T-helper 2 cell treated with Interferon-gamma antibody and Interleukin-4, amounts not matched to agents 5 μg/mL and 100 μg/mL, for 36 hours (primary cell): ENCODE measurements at regions not wholly inside any gene's neighbourhood (a gene's known extent, or its start where the extent isn't known, plus 50 kb on each side); places are given as distances from the start of the nearest gene placed in this dataset.

ENCODE experiments used
- DNase-seq: peaks from one replicate; pipeline ENCODE4 v3.0.0; 2021; ENCODE audit warnings: low spot score
- H3K27ac Mint-ChIP-seq: one replicate; pipeline ENCODE4 v1.8.0; 2021; ENCODE audit warnings: mild to moderate bottlenecking, mixed read lengths
- H3K27me3 Mint-ChIP-seq: one replicate; pipeline ENCODE4 v1.8.0; 2021; ENCODE audit warnings: low read depth, mixed read lengths
- H3K36me3 Mint-ChIP-seq: one replicate; pipeline ENCODE4 v1.8.0; 2021; ENCODE audit warnings: low read depth, mixed read lengths
- H3K4me1 Mint-ChIP-seq: one replicate; pipeline ENCODE4 v1.8.0; 2021; ENCODE audit warnings: low read depth, mixed read lengths
- H3K4me3 Mint-ChIP-seq: one replicate; pipeline ENCODE4 v1.8.0; 2022; ENCODE audit warnings: mild to moderate bottlenecking, moderate library complexity, mixed read lengths
- H3K9me3 Mint-ChIP-seq: one replicate; pipeline ENCODE4 v1.8.0; 2021; ENCODE audit warnings: mixed read lengths

- Mint-ChIP-seq H3K36me3 (no peaks in the 10 kb centered on the region), H3K4me1 (no peaks in the 10 kb centered on the region), H3K9me3 (peaks cover 35% of the 10 kb centered on the region), H3K4me3 (no peak overlapping the region), H3K27ac (no peak overlapping the region), H3K27me3 (peaks cover 10% of the 10 kb centered on the region)
- no peak for DNase-seq
Measured at GRCh38 chr10:43727935-43728334, 79.3 kb upstream of the ZNF32 start.

- Mint-ChIP-seq H3K36me3 (no peaks in the 10 kb centered on the region), H3K27me3 (peaks cover 9% of the 10 kb centered on the region), H3K4me3 (no peak overlapping the region)
Measured at GRCh38 chr10:43715334-43715733, 66.7 kb upstream of the ZNF32 start.

GRCh38 chr10:43712821-43713584 is 64.3 kb upstream of the ZNF32 start:
- H3K27me3 Mint-ChIP-seq: no peaks in the 10 kb centered on the region
- DNase-seq: no peak
- no peaks in the 10 kb centered on the region for H3K4me1 Mint-ChIP-seq
- H3K4me3 Mint-ChIP-seq: no peak overlapping the region
- no peaks in the 10 kb centered on the region for H3K36me3 Mint-ChIP-seq
- no peak overlapping the region for H3K27ac Mint-ChIP-seq
- no peaks in the 10 kb centered on the region for H3K9me3 Mint-ChIP-seq

More at GRCh38 chr10:43715334-43715733, 66.7 kb upstream of the ZNF32 start:
- H3K9me3 Mint-ChIP-seq: no peaks in the 10 kb centered on the region
- no peaks in the 10 kb centered on the region for H3K4me1 Mint-ChIP-seq
- no peak overlapping the region for H3K27ac Mint-ChIP-seq
- DNase-seq: no peak

- no peak overlapping the region for H3K27ac Mint-ChIP-seq
- H3K27me3 Mint-ChIP-seq: no peaks in the 10 kb centered on the region
- H3K4me3 Mint-ChIP-seq: no peak overlapping the region
Measured at GRCh38 chr10:43710772-43711471, 62.2 kb upstream of the ZNF32 start.

GRCh38 chr10:43708262-43708661 is 59.6 kb upstream of the ZNF32 start:
- no peaks in the 10 kb centered on the region for H3K27me3 Mint-ChIP-seq
- H3K4me1 Mint-ChIP-seq: no peaks in the 10 kb centered on the region
- H3K4me3 Mint-ChIP-seq: no peak overlapping the region
- DNase-seq: no peak
- no peak overlapping the region for H3K27ac Mint-ChIP-seq
- no peaks in the 10 kb centered on the region for H3K36me3 Mint-ChIP-seq
- H3K9me3 Mint-ChIP-seq: no peaks in the 10 kb centered on the region

More at GRCh38 chr10:43710772-43711471, 62.2 kb upstream of the ZNF32 start:
- H3K9me3 Mint-ChIP-seq: no peaks in the 10 kb centered on the region
- no peak for DNase-seq
- H3K36me3 Mint-ChIP-seq: no peaks in the 10 kb centered on the region
- no peaks in the 10 kb centered on the region for H3K4me1 Mint-ChIP-seq

GRCh38 chr10:43707770-43708169 is 59.1 kb upstream of the ZNF32 start:
- Mint-ChIP-seq H3K9me3 (no peaks in the 10 kb centered on the region), H3K4me3 (no peak overlapping the region), H3K4me1 (no peaks in the 10 kb centered on the region), H3K27ac (no peak overlapping the region), H3K27me3 (no peaks in the 10 kb centered on the region), H3K36me3 (no peaks in the 10 kb centered on the region)
- DNase-seq: no peak

- Mint-ChIP-seq H3K27me3 (no peaks in the 10 kb centered on the region), H3K9me3 (no peaks in the 10 kb centered on the region), H3K36me3 (no peaks in the 10 kb centered on the region), H3K4me3 (no peak overlapping the region), H3K4me1 (no peaks in the 10 kb centered on the region), H3K27ac (no peak overlapping the region)
- no peak for DNase-seq
Measured at GRCh38 chr10:43706166-43706565, 57.5 kb upstream of the ZNF32 start.

GRCh38 chr10:43703286-43703685 is 54.6 kb upstream of the ZNF32 start:
- no peak overlapping the region for H3K4me3 Mint-ChIP-seq
- no peak overlapping the region for H3K27ac Mint-ChIP-seq
- DNase-seq: no peak
- H3K9me3 Mint-ChIP-seq: no peaks in the 10 kb centered on the region
- no peaks in the 10 kb centered on the region for H3K4me1 Mint-ChIP-seq
- no peaks in the 10 kb centered on the region for H3K36me3 Mint-ChIP-seq
- no peaks in the 10 kb centered on the region for H3K27me3 Mint-ChIP-seq

GRCh38 chr10:43702936-43703281 is 54.2 kb upstream of the ZNF32 start:
- DNase-seq: no peak
- Mint-ChIP-seq H3K27ac (no peak overlapping the region), H3K27me3 (no peaks in the 10 kb centered on the region), H3K9me3 (no peaks in the 10 kb centered on the region), H3K36me3 (no peaks in the 10 kb centered on the region), H3K4me3 (no peak overlapping the region), H3K4me1 (no peaks in the 10 kb centered on the region)

GRCh38 chr10:43702213-43702935 is 53.7 kb upstream of the ZNF32 start:
- H3K4me1 Mint-ChIP-seq: no peaks in the 10 kb centered on the region

GRCh38 chr10:43701295-43701694 is 52.6 kb upstream of the ZNF32 start:
- Mint-ChIP-seq H3K27ac (no peak overlapping the region), H3K9me3 (no peaks in the 10 kb centered on the region), H3K4me3 (no peak overlapping the region), H3K36me3 (no peaks in the 10 kb centered on the region), H3K4me1 (no peaks in the 10 kb centered on the region), H3K27me3 (no peaks in the 10 kb centered on the region)
- no peak for DNase-seq

More at GRCh38 chr10:43702213-43702935, 53.7 kb upstream of the ZNF32 start:
- DNase-seq: no peak
- Mint-ChIP-seq H3K27me3 (no peaks in the 10 kb centered on the region), H3K9me3 (no peaks in the 10 kb centered on the region), H3K27ac (no peak overlapping the region), H3K4me3 (no peak overlapping the region), H3K36me3 (no peaks in the 10 kb centered on the region)

- no peak overlapping the region for H3K27ac Mint-ChIP-seq
- no peaks in the 10 kb centered on the region for H3K9me3 Mint-ChIP-seq
- no peak overlapping the region for H3K4me3 Mint-ChIP-seq
- no peaks in the 10 kb centered on the region for H3K4me1 Mint-ChIP-seq
- no peaks in the 10 kb centered on the region for H3K27me3 Mint-ChIP-seq
- no peaks in the 10 kb centered on the region for H3K36me3 Mint-ChIP-seq
- no peak for DNase-seq
Measured at GRCh38 chr10:43700306-43700705, 51.6 kb upstream of the ZNF32 start.

GRCh38 chr10:43699516-43699915 is 50.8 kb upstream of the ZNF32 start:
- Mint-ChIP-seq H3K4me1 (no peaks in the 10 kb centered on the region), H3K4me3 (no peak overlapping the region), H3K36me3 (no peaks in the 10 kb centered on the region), H3K9me3 (no peaks in the 10 kb centered on the region), H3K27me3 (no peaks in the 10 kb centered on the region), H3K27ac (no peak overlapping the region)
- no peak for DNase-seq
